Stimulated activated effector memory CD8-positive, alpha-beta T cell treated with anti-CD3 and anti-CD28 coated beads, Interleukin-12 subunit alpha, Interleukin-12 subunit beta, amount 100 ng/mL, for 72 hours (primary cell): ENCODE measurements at regions not wholly inside any gene's neighbourhood (a gene's known extent, or its start where the extent isn't known, plus 50 kb on each side); places are given as distances from the start of the nearest gene placed in this dataset.

ENCODE experiments used
- ATAC-seq: fragments of 150-1000 bp; cut with Tn5 transposase; 2 replicates; pipeline ENCODE4 v1.10.0; 2021
- DNase-seq, 2 donors: peaks; one replicate each; pipeline ENCODE4 v3.0.0; 2021 to 2022; ENCODE audit warnings: low spot score in 2 of 2
- H3K27ac Mint-ChIP-seq: one replicate; pipeline ENCODE4 v1.8.0; 2022; ENCODE audit warnings: mild to moderate bottlenecking, mixed read lengths
- H3K36me3 Mint-ChIP-seq: one replicate; pipeline ENCODE4 v1.8.0; 2022; ENCODE audit warnings: mild to moderate bottlenecking, mixed read lengths
- H3K4me1 Mint-ChIP-seq: one replicate; pipeline ENCODE4 v1.8.0; 2022; ENCODE audit warnings: mixed read lengths
- H3K4me3 Mint-ChIP-seq: one replicate; pipeline ENCODE4 v1.8.0; 2022; ENCODE audit warnings: mild to moderate bottlenecking, mixed read lengths
- H3K9me3 Mint-ChIP-seq: one replicate; pipeline ENCODE4 v1.8.0; 2022; ENCODE audit warnings: mixed read lengths

- DNase-seq (no peak), ATAC-seq (no peak)
- Mint-ChIP-seq H3K4me1 (no peaks in the 10 kb centered on the region), H3K27ac (no peak overlapping the region), H3K4me3 (no peak overlapping the region), H3K36me3 (no peaks in the 10 kb centered on the region), H3K9me3 (no peaks in the 10 kb centered on the region)
Measured at GRCh38 chr7:41910940-41911600, 208.2 kb upstream of the INHBA start.

- Mint-ChIP-seq H3K36me3 (no peaks in the 10 kb centered on the region), H3K9me3 (no peaks in the 10 kb centered on the region), H3K4me3 (no peak overlapping the region), H3K4me1 (no peaks in the 10 kb centered on the region), H3K27ac (no peak overlapping the region)
- ATAC-seq (no peak), DNase-seq (no peak)
Measured at GRCh38 chr7:41907444-41907843, 204.6 kb upstream of the INHBA start.

GRCh38 chr7:41900532-41900931 lies 197.6 kb upstream of the INHBA start:
- Mint-ChIP-seq H3K9me3 (no peaks in the 10 kb centered on the region), H3K4me1 (no peaks in the 10 kb centered on the region), H3K27ac (no peak overlapping the region), H3K36me3 (no peaks in the 10 kb centered on the region), H3K4me3 (no peak overlapping the region)
- ATAC-seq (no peak), DNase-seq (no peak)

- H3K27ac Mint-ChIP-seq: no peak overlapping the region
- H3K36me3 Mint-ChIP-seq: no peaks in the 10 kb centered on the region
- no peaks in the 10 kb centered on the region for H3K4me1 Mint-ChIP-seq
- ATAC-seq (no peak), DNase-seq (no peak)
- H3K9me3 Mint-ChIP-seq: no peaks in the 10 kb centered on the region
- H3K4me3 Mint-ChIP-seq: no peak overlapping the region
Measured at GRCh38 chr7:41899823-41900433, 197.0 kb upstream of the INHBA start.

GRCh38 chr7:41893656-41894055 lies 190.8 kb upstream of the INHBA start:
- ATAC-seq: no peak

GRCh38 chr7:41892356-41893100 lies 189.6 kb upstream of the INHBA start:
- DNase-seq: no peak
- no peak overlapping the region for H3K27ac Mint-ChIP-seq
- H3K9me3 Mint-ChIP-seq: no peaks in the 10 kb centered on the region
- no peaks in the 10 kb centered on the region for H3K36me3 Mint-ChIP-seq
- H3K4me1 Mint-ChIP-seq: peaks cover 23% of the 10 kb centered on the region
- no peak overlapping the region for H3K4me3 Mint-ChIP-seq
- peak; percentile 38 for ATAC-seq

More at GRCh38 chr7:41893656-41894055, 190.8 kb upstream of the INHBA start:
- Mint-ChIP-seq H3K9me3 (no peaks in the 10 kb centered on the region), H3K36me3 (no peaks in the 10 kb centered on the region), H3K27ac (no peak overlapping the region), H3K4me1 (peaks cover 17% of the 10 kb centered on the region), H3K4me3 (no peak overlapping the region)
- DNase-seq: no peak

- H3K4me3 Mint-ChIP-seq: no peak overlapping the region
- H3K9me3 Mint-ChIP-seq: no peaks in the 10 kb centered on the region
- no peak overlapping the region for H3K27ac Mint-ChIP-seq
- no peaks in the 10 kb centered on the region for H3K36me3 Mint-ChIP-seq
- peaks cover 26% of the 10 kb centered on the region for H3K4me1 Mint-ChIP-seq
- ATAC-seq (no peak), DNase-seq (no peak)
Measured at GRCh38 chr7:41891950-41892349, 189.1 kb upstream of the INHBA start.

- DNase-seq: no peak
- H3K36me3 Mint-ChIP-seq: no peaks in the 10 kb centered on the region
- H3K4me1 Mint-ChIP-seq: peaks cover 32% of the 10 kb centered on the region
- no peak overlapping the region for H3K4me3 Mint-ChIP-seq
- peak overlapping the region; percentile 5 for H3K27ac Mint-ChIP-seq
- no peak for ATAC-seq
- no peaks in the 10 kb centered on the region for H3K9me3 Mint-ChIP-seq
Measured at GRCh38 chr7:41890631-41891274, 187.9 kb upstream of the INHBA start.

- H3K4me1 Mint-ChIP-seq: peaks cover 45% of the 10 kb centered on the region
- no peak overlapping the region for H3K4me3 Mint-ChIP-seq
- no peaks in the 10 kb centered on the region for H3K9me3 Mint-ChIP-seq
- no peaks in the 10 kb centered on the region for H3K36me3 Mint-ChIP-seq
- ATAC-seq: peak; percentile 80
- H3K27ac Mint-ChIP-seq: peak overlapping the region; percentile 21
- DNase-seq: no peak
Measured at GRCh38 chr7:41889472-41889871, 186.6 kb upstream of the INHBA start.

GRCh38 chr7:41889040-41889439 lies 186.2 kb upstream of the INHBA start:
- Mint-ChIP-seq H3K4me3 (no peak overlapping the region), H3K9me3 (no peaks in the 10 kb centered on the region), H3K27ac (peak overlapping the region; percentile 21), H3K36me3 (no peaks in the 10 kb centered on the region), H3K4me1 (peaks cover 46% of the 10 kb centered on the region)
- DNase-seq (no peak), ATAC-seq (peak; percentile 2)

GRCh38 chr7:41887416-41887815 lies 184.5 kb upstream of the INHBA start:
- no peak overlapping the region for H3K27ac Mint-ChIP-seq
- H3K36me3 Mint-ChIP-seq: no peaks in the 10 kb centered on the region
- no peaks in the 10 kb centered on the region for H3K9me3 Mint-ChIP-seq
- H3K4me3 Mint-ChIP-seq: no peak overlapping the region
- H3K4me1 Mint-ChIP-seq: peaks cover 54% of the 10 kb centered on the region
- DNase-seq: no peak
- ATAC-seq: no peak

- Mint-ChIP-seq H3K27ac (no peak overlapping the region), H3K36me3 (peaks cover 4% of the 10 kb centered on the region), H3K4me1 (peaks cover 59% of the 10 kb centered on the region), H3K9me3 (no peaks in the 10 kb centered on the region), H3K4me3 (no peak overlapping the region)
- ATAC-seq (no peak), DNase-seq (no peak)
Measured at GRCh38 chr7:41886901-41887311, 184.0 kb upstream of the INHBA start.

GRCh38 chr7:41886262-41886900 lies 183.5 kb upstream of the INHBA start:
- no peak for ATAC-seq

GRCh38 chr7:41885748-41886147 lies 182.9 kb upstream of the INHBA start:
- Mint-ChIP-seq H3K27ac (no peak overlapping the region), H3K4me1 (peaks cover 67% of the 10 kb centered on the region), H3K9me3 (no peaks in the 10 kb centered on the region), H3K36me3 (peaks cover 12% of the 10 kb centered on the region), H3K4me3 (no peak overlapping the region)
- ATAC-seq (no peak), DNase-seq (no peak)

More at GRCh38 chr7:41886262-41886900, 183.5 kb upstream of the INHBA start:
- DNase-seq: no peak
- H3K36me3 Mint-ChIP-seq: peaks cover 9% of the 10 kb centered on the region
- no peaks in the 10 kb centered on the region for H3K9me3 Mint-ChIP-seq
- peaks cover 64% of the 10 kb centered on the region for H3K4me1 Mint-ChIP-seq
- no peak overlapping the region for H3K27ac Mint-ChIP-seq
- H3K4me3 Mint-ChIP-seq: no peak overlapping the region

GRCh38 chr7:41885078-41885477 lies 182.2 kb upstream of the INHBA start:
- ATAC-seq (no peak), DNase-seq (no peak)
- peaks cover 12% of the 10 kb centered on the region for H3K36me3 Mint-ChIP-seq
- H3K9me3 Mint-ChIP-seq: no peaks in the 10 kb centered on the region
- no peak overlapping the region for H3K27ac Mint-ChIP-seq
- peaks cover 69% of the 10 kb centered on the region for H3K4me1 Mint-ChIP-seq
- H3K4me3 Mint-ChIP-seq: no peak overlapping the region
